Liver (tissue), 8 donors: ENCODE measurements at regions not wholly inside any gene's neighbourhood (a gene's known extent, or its start where the extent isn't known, plus 50 kb on each side); places are given as distances from the start of the nearest gene placed in this dataset.

Experiments
- DNase-seq: peaks from one replicate; pipeline ENCODE4 v3.0.0-alpha.2; 2017; ENCODE audit warnings: low spot score
- H3K27ac ChIP-seq, 2 donors: one replicate each; pipeline ENCODE4 v1.7.0; 2013; ENCODE audit warnings: inconsistent platforms in 2 of 2, low read length in 2 of 2, control low read depth in 1 of 2, low read depth in 1 of 2, mild to moderate bottlenecking in 1 of 2
- H3K27me3 ChIP-seq, 4 donors: one replicate each; pipeline versions ENCODE4 v1.6.1 to v1.7.0; 2013; ENCODE audit warnings: low read length in 3 of 4, inconsistent platforms in 1 of 4, mild to moderate bottlenecking in 1 of 4, moderate library complexity in 1 of 4; ENCODE audit not compliant: control insufficient read depth in 4 of 4, insufficient read depth in 4 of 4
- H3K36me3 ChIP-seq, 4 donors: one replicate each; pipeline versions ENCODE4 v1.6.1 to v1.7.0; 2013; ENCODE audit warnings: low read length in 3 of 4, mild to moderate bottlenecking in 3 of 4, low read depth in 1 of 4, moderate library complexity in 1 of 4; ENCODE audit not compliant: control insufficient read depth in 4 of 4, insufficient read depth in 3 of 4
- H3K4me1 ChIP-seq, 4 donors: one replicate each; pipeline versions ENCODE4 v1.6.1 to v1.7.0; 2013; ENCODE audit warnings: low read length in 3 of 4, mild to moderate bottlenecking in 3 of 4, moderate library complexity in 1 of 4; ENCODE audit not compliant: control insufficient read depth in 4 of 4, insufficient read depth in 4 of 4
- H3K4me3 ChIP-seq, 3 donors: one replicate each; pipeline versions ENCODE4 v1.6.1 to v1.7.0; 2013; ENCODE audit warnings: low read length in 3 of 3, control low read depth in 1 of 3, low read depth in 1 of 3, mild to moderate bottlenecking in 1 of 3
- H3K9ac ChIP-seq, 2 donors: one replicate each; pipeline ENCODE4 v1.7.0; 2013; ENCODE audit warnings: low read length in 2 of 2, mild to moderate bottlenecking in 2 of 2, moderate library complexity in 2 of 2, control low read depth in 1 of 2, low read depth in 1 of 2
- H3K9me3 ChIP-seq, 4 donors: one replicate each; pipeline versions ENCODE4 v1.6.1 to v1.7.0; 2013; ENCODE audit warnings: low read length in 3 of 4; ENCODE audit not compliant: control insufficient read depth in 4 of 4
- CTCF ChIP-seq: fragments of 150-350 bp; IDR thresholded peaks from 2 replicates; pipeline ENCODE4 v1.5.1; 2017; ENCODE audit warnings: improper control_type of control experiment, low read depth, low read length; ENCODE audit not compliant: missing input control
- EGR1 ChIP-seq, 2 donors: IDR thresholded peaks; 2 replicates each; pipeline ENCODE4 v1.6.1; 2016 to 2018; ENCODE audit warnings: antibody characterized with exemption in 2 of 2, low read depth in 2 of 2
- FOXA1 ChIP-seq: IDR thresholded peaks from 2 replicates; pipeline ENCODE4 v1.6.1; 2016; ENCODE audit warnings: antibody characterized with exemption
- FOXA2 ChIP-seq: IDR thresholded peaks from 2 replicates; pipeline ENCODE4 v1.6.1; 2016; ENCODE audit warnings: antibody characterized with exemption
- GABPA ChIP-seq, 2 donors: IDR thresholded peaks in 1 of 2; conservative IDR thresholded peaks in 1 of 2; 2 replicates each; pipeline ENCODE4 v1.6.1; 2016; ENCODE audit warnings: antibody characterized with exemption in 2 of 2, mild to moderate bottlenecking in 1 of 2, moderate library complexity in 1 of 2
- HNF4A ChIP-seq, 2 donors: conservative IDR thresholded peaks; 2 replicates each; pipeline ENCODE4 v1.6.1; 2016; ENCODE audit warnings: antibody characterized with exemption in 2 of 2, mild to moderate bottlenecking in 2 of 2
- HNF4G ChIP-seq: IDR thresholded peaks from 2 replicates; pipeline ENCODE4 v1.6.1; 2016; ENCODE audit warnings: antibody characterized with exemption
- JUND ChIP-seq, 2 donors: IDR thresholded peaks; 2 replicates each; pipeline ENCODE4 v1.6.1; 2016; ENCODE audit warnings: antibody characterized with exemption in 2 of 2
- MAX ChIP-seq: IDR thresholded peaks from 2 replicates; pipeline ENCODE4 v1.6.1; 2016; ENCODE audit warnings: antibody characterized with exemption
- NR2F2 ChIP-seq: IDR thresholded peaks from 2 replicates; pipeline ENCODE4 v1.6.1; 2016; ENCODE audit warnings: antibody characterized with exemption
- RAD21 ChIP-seq, 2 donors: IDR thresholded peaks; 2 replicates each; pipeline ENCODE4 v1.6.1; 2016; ENCODE audit warnings: antibody characterized with exemption in 2 of 2, mild to moderate bottlenecking in 2 of 2
- REST ChIP-seq: IDR thresholded peaks from 2 replicates; pipeline ENCODE4 v1.6.1; 2016; ENCODE audit warnings: antibody characterized with exemption, mild to moderate bottlenecking
- RXRA ChIP-seq, 2 donors: IDR thresholded peaks; 2 replicates each; pipeline ENCODE4 v1.6.1; 2017 to 2018; ENCODE audit warnings: antibody characterized with exemption in 2 of 2, mild to moderate bottlenecking in 1 of 2
- SP1 ChIP-seq: IDR thresholded peaks from 2 replicates; pipeline ENCODE4 v1.6.1; 2018; ENCODE audit warnings: antibody characterized with exemption, mild to moderate bottlenecking
- YY1 ChIP-seq: IDR thresholded peaks from 2 replicates; pipeline ENCODE4 v1.6.1; 2016; ENCODE audit warnings: antibody characterized with exemption, mild to moderate bottlenecking
- ZBTB33 ChIP-seq: IDR thresholded peaks from 2 replicates; pipeline ENCODE4 v1.6.1; 2016; ENCODE audit warnings: antibody characterized with exemption
- WGBS: extraction: QIAGEN DNeasy Blood & Tissue Kit; methylation state at CpG from one replicate; pipeline ENCODE4 v1.1.7; 2013; 5-methylcytosine and 5-hydroxymethylcytosine counted together
- donor health status: healthy.
- donor health status: healthy.
- donor health status: healthy.
- donor health status: healthy.
- donor health status: healthy.

- Histone ChIP-seq H3K27me3 (no peaks in the 10 kb centered on the region), H3K36me3 (no peaks in the 10 kb centered on the region), H3K9ac (no peak overlapping the region), H3K27ac (no peak overlapping the region), H3K4me3 (no peak overlapping the region), H3K4me1 (peaks cover 0 to 13% (median 11%) of the 10 kb centered on the region in 4 donors), H3K9me3 (no peaks in the 10 kb centered on the region)
- no peak for DNase-seq
- 93% methylated on average over 8 of the region's 8 CpGs for WGBS
- TF ChIP-seq REST (no peak), SP1 (no peak), EGR1 (IDR thresholded peaks at IDR 0.05; ENCODE audit: low read depth in 2 of 2) (no peak), RXRA (IDR thresholded peaks at IDR 0.05) (no peak), NR2F2 (no peak), CTCF (no peak), ZBTB33 (no peak), FOXA1 (no peak), JUND (IDR thresholded peaks at IDR 0.05) (no peak), HNF4G (no peak), MAX (no peak), HNF4A (conservative IDR thresholded peaks at IDR 0.05) (no peak), RAD21 (IDR thresholded peaks at IDR 0.05) (no peak), YY1 (no peak), GABPA (IDR thresholded peaks at IDR 0.05 in 1 of 2, conservative IDR thresholded peaks at IDR 0.05 in 1 of 2) (no peak)
These were observed 259.7 kb upstream of the TLE3 start for GRCh38 chr15:70357453-70357852.

- Histone ChIP-seq H3K27ac (no peak overlapping the region), H3K9me3 (no peaks in the 10 kb centered on the region), H3K36me3 (no peaks in the 10 kb centered on the region), H3K4me3 (no peak overlapping the region), H3K27me3 (no peaks in the 10 kb centered on the region), H3K4me1 (peaks cover 0 to 12% (median 11%) of the 10 kb centered on the region in 4 donors), H3K9ac (no peak overlapping the region)
- no peak for TF ChIP-seq CTCF
- TF ChIP-seq REST: no peak
- no peak for TF ChIP-seq YY1
- TF ChIP-seq MAX: no peak
- TF ChIP-seq NR2F2: no peak
- TF ChIP-seq HNF4A (conservative IDR thresholded peaks at IDR 0.05): no peak
- no peak for TF ChIP-seq FOXA2
- 97% methylated on average over 7 of the region's 7 CpGs for WGBS
- peak; percentile 2 for DNase-seq
These were observed 259.2 kb upstream of the TLE3 start for GRCh38 chr15:70356919-70357318.
